HG03439 (cell line): ENCODE measurements at regions not wholly inside any gene's neighbourhood (a gene's known extent, or its start where the extent isn't known, plus 50 kb on each side); places are given as distances from the start of the nearest gene placed in this dataset.

Experiments
- ATAC-seq: cut with Tn5 transposase; IDR thresholded peaks from one replicate; pipeline ENCODE4 v1.9.1; 2021; ENCODE audit warnings: mild to moderate bottlenecking, moderate library complexity; ENCODE audit not compliant: unreplicated experiment

DNA sequence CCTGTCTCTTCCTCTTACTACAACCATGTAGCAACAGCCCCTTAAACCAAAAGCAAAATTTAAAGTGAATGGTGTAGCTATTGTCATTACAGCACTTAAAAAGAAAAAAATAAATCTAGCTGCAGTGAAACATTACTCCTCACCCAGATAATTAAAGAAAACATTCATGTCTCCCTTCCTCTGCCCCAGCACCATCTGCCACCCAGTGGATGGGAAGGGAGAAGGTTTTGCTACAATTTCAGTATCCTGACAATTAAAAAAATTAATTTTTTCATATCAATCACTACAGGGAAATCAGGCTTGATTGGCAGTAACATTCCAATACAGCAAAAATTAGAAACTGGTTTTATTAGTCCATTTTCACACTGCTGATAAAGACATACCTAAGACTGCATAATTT, 147.4 kb upstream of the PUM3 start:
- ATAC-seq: no peak

GRCh38 chr9:2987679-2988078, 143.8 kb upstream of the PUM3 start:
- no peak for ATAC-seq

- no peak for ATAC-seq
Measured at GRCh38 chr9:2985343-2985742, 141.4 kb upstream of the PUM3 start.

DNA sequence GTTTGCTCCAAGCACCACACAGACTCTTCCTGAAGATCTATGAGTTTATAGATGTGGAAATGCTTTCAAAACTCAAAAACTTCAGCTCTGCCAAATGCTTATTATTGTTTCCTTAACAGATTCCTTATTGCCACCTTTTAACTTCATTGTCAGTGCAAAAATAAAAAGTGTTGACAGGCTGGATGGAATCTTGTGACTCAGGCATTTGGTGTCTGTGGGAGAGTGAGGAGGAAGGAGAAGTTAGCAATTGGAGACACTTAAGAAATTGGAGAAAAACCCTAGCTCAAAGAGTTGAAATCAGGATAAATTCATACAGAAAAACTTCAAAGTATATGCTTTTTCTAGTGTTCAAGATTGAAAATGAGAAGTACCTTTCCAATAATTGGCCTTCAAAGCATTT, 140.6 kb upstream of the PUM3 start:
- no peak for ATAC-seq

- no peak for ATAC-seq
Measured at GRCh38 chr9:2979957-2980610, 136.2 kb upstream of the PUM3 start.

DNA sequence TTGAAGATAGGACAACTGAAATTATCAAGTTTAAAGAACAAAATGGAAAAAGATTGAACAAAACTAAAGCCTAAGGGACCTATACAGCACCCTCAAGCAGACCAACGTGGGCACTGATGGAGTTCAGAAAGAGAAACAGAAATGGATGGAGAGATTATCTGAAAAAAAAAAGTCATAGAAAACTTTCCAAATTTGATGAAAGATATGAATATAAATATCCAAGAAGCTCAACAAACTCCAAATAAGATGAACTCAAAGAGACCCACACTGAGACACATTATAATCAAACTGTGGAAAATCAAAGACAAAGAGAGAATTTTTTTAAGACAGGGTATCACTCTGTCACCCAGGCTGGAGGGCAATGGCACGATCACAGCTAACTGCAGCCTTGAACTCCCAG, 128.6 kb upstream of the PUM3 start:
- no peak for ATAC-seq

- ATAC-seq: no peak
Measured at GRCh38 chr9:2970864-2971263, 127.0 kb upstream of the PUM3 start.

- ATAC-seq: no peak
Measured at GRCh38 chr9:2967766-2968165, 123.9 kb upstream of the PUM3 start.

GRCh38 chr9:2966565-2967300, 122.8 kb upstream of the PUM3 start:
- no peak for ATAC-seq

- no peak for ATAC-seq
Measured at GRCh38 chr9:2964470-2964869, 120.6 kb upstream of the PUM3 start.

DNA sequence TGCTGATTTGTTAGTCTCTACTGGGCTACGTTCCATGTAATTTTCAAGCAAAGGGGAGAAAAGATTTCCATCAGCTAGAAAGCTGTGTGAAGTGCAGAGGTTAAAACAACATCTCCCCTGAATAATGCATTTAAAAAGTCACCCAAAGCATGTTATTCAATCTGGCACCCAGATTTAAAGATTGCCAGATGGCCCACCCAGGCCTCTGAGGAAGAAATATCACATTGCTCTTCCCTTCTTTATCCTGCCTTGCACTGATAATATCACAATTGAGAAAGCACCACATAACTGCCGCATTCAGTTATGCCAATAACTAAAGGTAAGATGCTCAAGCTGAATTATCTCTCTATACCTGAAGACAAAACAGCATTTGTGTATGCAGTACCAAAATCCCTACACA, 119.4 kb upstream of the PUM3 start:
- no peak for ATAC-seq

DNA sequence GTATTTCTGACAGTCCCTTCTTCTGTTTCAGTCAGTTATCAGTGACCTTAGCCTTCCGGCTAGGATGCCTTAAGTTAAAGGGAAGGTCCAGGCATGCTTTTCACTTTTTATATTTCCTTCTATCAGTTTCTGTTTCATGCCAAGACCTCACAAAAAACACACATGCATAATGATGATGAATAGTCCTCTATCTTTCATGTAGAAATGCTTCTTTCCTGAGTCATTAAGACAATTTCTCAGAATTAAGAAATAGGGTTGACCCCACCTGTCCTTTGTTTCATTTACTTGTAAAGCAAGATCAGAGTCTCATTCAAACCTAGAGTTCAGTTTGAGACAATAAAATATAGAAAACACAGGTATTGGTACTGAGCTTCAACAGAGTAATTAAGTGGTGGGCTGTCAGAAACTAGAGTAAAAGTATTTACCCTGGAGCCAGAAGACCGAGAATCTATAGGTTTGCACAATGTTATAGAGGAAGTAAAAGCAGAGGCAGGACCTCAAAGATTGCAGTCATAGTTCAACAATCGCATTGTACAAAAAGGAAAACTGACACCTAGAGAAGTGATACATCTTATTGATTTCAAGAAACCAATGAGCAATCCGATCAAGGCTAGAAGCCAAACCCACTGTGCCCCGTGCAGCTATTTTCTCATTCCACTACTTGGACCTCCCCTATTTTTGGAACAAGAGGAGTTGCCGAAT, 118.7 kb upstream of the PUM3 start:
- ATAC-seq: no peak

DNA sequence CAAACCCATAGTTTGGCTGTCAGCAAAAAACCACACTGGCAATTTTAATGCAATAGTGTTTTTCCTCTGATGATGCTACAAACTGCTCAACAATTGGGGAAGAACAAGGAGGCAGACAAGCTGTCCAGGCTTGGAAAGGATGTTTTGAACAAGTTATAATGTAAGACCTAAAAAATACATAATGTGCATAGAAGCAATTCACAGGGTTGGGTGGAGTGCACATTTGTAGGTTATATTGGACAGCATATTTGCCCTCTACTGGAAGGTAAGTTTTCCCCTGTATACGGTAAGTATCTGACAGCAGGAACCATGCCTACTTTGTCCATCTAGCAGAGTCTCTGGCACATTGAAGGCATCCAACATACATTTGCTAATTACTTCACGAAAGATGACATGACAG, 114.3 kb upstream of the PUM3 start:
- no peak for ATAC-seq

GRCh38 chr9:2957656-2958200, 113.8 kb upstream of the PUM3 start:
- ATAC-seq: no peak

DNA sequence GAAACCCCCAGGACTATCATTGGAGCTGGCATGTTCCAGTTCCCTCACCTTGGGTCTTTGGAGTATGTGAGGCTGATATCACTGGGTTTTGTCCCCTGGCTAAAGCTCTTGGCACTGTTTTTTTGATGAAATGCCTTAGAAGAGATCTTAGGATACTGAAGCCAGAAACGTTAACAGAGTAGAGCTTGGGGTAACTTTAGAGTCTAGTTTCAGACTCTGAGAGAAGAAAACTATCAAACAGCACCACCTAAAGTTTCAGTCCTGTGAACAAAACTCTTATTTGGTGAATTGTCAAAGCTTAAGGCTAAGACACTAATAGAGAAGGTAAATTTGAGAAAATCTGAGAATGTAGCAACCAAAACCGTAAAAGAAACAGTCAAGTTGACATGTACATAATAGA, 111.7 kb upstream of the PUM3 start:
- ATAC-seq: no peak

- no peak for ATAC-seq
Measured at GRCh38 chr9:2939368-2939767, 95.5 kb upstream of the PUM3 start.

- ATAC-seq: no peak
Measured at GRCh38 chr9:2936221-2936620, 92.3 kb upstream of the PUM3 start.

DNA sequence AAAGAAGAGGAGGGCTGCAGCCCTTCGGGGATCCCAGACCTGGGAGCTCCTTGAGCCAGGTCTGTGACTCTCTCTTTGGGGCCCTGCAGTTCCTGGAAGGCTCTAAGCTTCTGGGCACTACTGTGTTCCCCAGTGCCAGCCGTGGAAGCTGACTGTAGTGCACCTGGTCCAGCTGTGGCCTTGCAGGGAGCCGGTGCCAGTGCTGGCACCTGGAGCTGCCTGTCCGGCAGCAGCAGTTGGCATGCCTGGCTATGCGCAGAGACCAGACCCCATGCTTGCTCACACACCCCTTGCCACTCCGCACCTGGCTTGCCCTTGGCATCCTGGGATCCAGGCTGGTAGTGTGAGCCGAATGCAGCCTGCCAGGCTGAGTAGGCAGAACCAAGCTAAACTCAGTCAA, 91.0 kb upstream of the PUM3 start:
- no peak for ATAC-seq

GRCh38 chr9:2934241-2934650, 90.4 kb upstream of the PUM3 start:
- ATAC-seq: no peak

DNA sequence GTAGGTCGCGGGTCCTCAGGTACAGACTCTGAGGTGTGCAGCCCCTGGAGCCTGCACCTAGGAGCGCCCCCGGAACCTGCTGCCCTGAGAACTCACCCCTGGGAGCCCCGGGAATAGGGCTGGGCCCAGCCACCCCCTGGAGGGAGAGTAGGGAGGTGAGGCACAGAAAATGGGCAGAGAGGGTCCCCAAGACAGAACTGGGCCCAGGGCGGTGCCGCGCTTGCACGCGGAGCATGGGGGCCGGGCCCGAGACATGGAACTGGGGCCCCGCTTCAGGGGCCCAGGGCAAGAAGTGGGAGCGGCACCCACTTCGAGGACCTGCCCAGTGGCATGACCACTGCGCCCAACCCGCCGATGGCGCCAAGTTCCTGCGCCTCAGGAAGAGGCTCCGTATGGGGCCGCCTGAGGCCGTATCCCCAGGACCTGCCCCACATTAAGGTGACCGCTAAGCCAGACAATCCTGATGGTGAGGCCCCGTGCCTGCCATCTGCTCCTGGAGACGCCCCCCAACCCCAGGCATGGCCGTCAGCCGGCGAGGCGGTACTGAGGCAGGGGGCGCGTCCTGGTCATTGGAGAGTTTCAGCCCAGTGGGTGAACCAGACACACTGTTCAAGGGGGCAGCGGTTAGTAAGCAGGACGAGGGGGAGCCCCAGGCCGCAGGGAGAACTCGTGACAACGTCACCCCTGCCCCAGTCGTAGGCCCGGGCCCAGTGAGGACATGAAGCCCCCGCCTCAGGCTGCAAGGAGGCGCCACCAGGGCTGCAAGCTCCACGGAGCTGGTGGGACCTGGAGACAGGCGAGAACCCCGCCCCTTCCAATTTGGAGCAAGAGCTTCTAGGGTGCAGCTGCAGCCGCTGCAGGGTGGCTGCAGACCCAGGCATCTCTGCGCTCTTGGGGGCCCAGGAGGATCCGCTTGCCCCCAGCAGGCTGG, 89.5 kb upstream of the PUM3 start:
- no peak for ATAC-seq

GRCh38 chr9:2928411-2928810, 84.5 kb upstream of the PUM3 start:
- no peak for ATAC-seq
